HG03354 (cell line): ENCODE measurements at regions not wholly inside any gene's neighbourhood (a gene's known extent, or its start where the extent isn't known, plus 50 kb on each side); places are given as distances from the start of the nearest gene placed in this dataset.
"Not testable (repeated sequence)": the region's sequence is repeated elsewhere in the genome, so short reads cannot be mapped to it uniquely, and the experiment has no call there.

Source experiments
- ATAC-seq: cut with Tn5 transposase; IDR thresholded peaks from one replicate; pipeline ENCODE4 v1.9.1; 2021; ENCODE audit warnings: mild to moderate bottlenecking; ENCODE audit not compliant: unreplicated experiment, poor library complexity, severe bottlenecking

- no peak for ATAC-seq
These were observed 149.5 kb downstream of the SLITRK1 start for GRCh38 chr13:83732755-83733154.

- no peak for ATAC-seq
These were observed 151.2 kb downstream of the SLITRK1 start for GRCh38 chr13:83731113-83731512.

DNA sequence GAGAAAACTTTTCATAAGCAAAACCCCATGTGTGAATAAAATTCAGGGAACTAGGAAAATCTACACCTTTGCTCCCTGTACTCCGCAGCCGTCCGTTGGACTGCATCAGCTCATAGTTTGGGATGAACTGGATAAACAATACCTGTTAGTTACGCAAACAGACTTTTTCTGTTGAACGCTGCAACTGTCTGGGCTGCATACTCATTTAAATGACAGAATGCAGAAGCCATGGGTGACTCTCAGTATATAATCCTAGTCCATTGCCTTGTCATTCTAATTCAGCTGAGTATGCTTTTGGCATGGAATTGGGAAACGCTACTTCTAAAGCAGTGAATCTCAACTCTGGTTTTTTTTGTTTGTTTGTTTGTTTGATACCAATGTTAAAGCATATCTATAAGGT lies 151.6 kb downstream of the SLITRK1 start:
- ATAC-seq, result no peak

DNA sequence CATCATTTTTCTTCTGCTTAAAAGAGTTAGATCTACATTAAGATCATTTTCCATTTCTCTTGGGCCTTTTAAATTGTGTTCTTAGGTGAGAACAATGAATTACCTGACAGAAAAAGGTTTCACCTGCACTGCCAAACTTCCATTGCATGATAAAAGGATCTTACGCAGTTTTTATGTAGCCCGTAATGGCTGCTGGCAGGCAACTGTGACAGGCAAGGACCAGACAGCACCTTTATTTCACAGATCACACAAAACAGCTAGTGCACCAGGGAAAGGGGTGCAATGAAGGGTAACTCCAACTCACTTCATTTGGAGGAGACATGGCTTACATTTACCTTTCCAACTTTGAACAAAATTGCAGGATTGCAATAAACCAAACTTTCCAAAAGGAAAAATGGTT lies 159.8 kb downstream of the SLITRK1 start:
- no peak for ATAC-seq

GRCh38 chr13:83716121-83716520 lies 166.2 kb downstream of the SLITRK1 start:
- no peak for ATAC-seq

DNA sequence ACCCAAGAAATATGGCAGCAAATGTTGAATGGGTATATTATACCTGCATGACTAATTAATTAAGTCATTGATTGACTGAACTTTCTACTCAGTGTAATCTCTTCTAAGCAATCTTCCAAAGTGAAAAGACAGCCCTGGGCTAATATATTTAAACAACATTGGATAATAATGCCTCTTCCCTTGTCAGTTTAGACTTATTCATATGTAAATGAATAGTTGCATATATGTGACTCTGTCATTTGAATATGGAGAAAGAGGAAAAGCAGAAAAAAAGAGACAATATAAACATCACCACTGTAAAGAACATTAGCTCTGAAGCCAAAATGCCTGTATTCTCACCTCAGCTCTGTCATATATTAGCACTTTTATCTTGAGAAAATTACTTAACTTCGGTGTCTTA lies 168.0 kb downstream of the SLITRK1 start:
- no peak for ATAC-seq

GRCh38 chr13:83710133-83710515 lies 172.2 kb downstream of the SLITRK1 start:
- no peak for ATAC-seq

GRCh38 chr13:83709426-83710132 lies 172.7 kb downstream of the SLITRK1 start:
- no peak for ATAC-seq

DNA sequence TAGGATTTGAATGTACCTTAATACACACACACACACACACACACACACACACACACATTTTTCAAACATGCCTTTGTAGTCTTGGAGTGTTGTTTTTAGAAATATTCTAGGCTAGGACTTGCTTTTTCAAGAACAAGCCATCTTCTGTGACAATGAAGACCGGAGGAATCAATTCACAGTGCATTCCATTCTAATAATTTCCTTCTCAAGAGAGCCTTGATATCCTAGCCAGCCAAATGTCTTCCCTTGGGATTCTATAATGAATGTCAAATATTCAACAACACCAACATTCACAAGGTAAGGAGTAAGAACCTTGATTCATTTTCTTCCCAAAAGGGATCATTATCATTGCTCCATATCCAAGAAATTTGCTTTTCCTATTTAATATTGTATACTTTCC lies 180.3 kb downstream of the SLITRK1 start:
- ATAC-seq, result no peak

- no peak for ATAC-seq
These were observed 189.5 kb downstream of the SLITRK1 start for GRCh38 chr13:83692800-83693199.

GRCh38 chr13:83691966-83692365 lies 190.3 kb downstream of the SLITRK1 start:
- ATAC-seq, result no peak

GRCh38 chr13:83681547-83681946 lies 200.7 kb downstream of the SLITRK1 start:
- no peak for ATAC-seq

- no peak for ATAC-seq
These were observed 204.3 kb downstream of the SLITRK1 start for GRCh38 chr13:83677985-83678384.

GRCh38 chr13:83672612-83673011 lies 209.7 kb downstream of the SLITRK1 start:
- no peak for ATAC-seq

GRCh38 chr13:83667606-83668005 lies 214.7 kb downstream of the SLITRK1 start:
- ATAC-seq, result no peak

GRCh38 chr13:83666141-83666540 lies 216.1 kb downstream of the SLITRK1 start:
- ATAC-seq, result no peak

- ATAC-seq, result no peak
These were observed 225.0 kb downstream of the SLITRK1 start for GRCh38 chr13:83657281-83657680.

DNA sequence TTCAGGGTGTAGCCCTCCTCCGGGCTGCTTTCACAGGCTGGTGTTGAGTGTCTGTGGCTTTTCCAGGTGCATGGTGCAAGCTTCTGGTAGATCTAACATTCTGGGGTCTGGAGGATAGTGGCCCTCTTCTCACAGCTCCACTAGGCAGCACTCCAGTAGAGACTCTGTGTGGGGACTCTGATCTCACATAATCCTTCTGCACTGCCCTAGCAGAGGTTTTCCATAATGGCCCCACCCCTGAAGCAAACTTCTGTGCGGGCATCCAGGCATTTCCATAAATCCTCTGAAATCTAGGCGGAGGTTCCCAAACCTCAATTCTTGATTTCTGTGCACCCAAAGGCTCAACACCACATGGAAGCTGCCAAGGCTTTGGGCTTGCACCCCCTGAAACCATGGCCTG lies 239.7 kb downstream of the SLITRK1 start:
- ATAC-seq, result not testable (repeated sequence)

GRCh38 chr13:83634601-83635000 lies 247.7 kb downstream of the SLITRK1 start:
- no peak for ATAC-seq

- no peak for ATAC-seq
These were observed 248.5 kb downstream of the SLITRK1 start for GRCh38 chr13:83633746-83634145.

DNA sequence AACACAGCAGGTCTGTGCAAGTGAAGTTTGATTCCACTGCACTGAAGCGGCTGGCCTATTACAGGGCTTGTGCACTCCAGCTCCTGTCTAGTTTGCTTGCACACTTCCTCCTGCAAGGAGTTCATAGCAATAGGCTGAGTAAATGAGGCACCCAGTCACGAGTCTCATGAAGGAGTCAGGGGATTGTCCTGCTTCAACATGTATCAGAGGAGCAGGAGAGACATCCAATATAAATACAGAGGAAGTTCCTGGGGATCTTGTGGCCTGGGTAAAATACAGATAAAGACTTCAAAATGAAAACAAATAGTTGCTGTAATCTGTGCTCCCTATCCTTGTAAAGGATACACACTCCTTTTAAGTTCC lies 259.9 kb downstream of the SLITRK1 start:
- no peak for ATAC-seq

DNA sequence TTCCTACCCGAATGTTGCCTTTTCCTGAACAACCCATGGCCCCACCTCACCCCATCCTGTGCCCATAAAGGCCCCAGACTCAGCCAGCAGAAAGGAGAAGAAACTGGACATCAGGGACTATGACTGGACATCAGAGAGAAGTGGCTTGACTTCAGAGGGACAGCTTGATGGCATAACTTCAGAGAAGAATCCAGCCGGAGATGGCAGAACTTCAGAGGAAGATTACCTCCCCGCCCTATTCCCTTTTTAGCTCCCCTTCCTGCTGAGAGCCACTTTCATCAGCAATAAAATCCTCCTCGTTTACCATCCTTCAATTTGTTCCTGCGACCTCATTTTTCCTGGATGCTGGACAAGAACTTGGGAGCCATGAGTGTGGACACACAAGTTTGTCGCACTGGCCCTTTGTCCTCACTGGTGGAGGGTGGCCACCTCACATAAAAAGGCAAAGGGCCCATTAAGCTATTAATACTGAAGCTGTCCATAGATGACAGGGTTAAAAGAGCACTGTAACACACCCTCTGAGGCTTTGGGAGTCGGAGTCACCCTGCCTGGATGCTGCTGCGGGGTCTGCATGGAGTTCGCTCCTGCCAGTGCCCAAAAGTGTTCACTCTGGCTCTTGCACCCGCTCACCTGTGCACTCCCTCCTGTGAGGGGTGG lies 260.4 kb downstream of the SLITRK1 start:
- ATAC-seq, result no peak
